ENCODE measurements at regions not wholly inside any gene's neighbourhood (a gene's known extent, or its start where the extent isn't known, plus 50 kb on each side); places are given as distances from the start of the nearest gene placed in this dataset.

DNA sequence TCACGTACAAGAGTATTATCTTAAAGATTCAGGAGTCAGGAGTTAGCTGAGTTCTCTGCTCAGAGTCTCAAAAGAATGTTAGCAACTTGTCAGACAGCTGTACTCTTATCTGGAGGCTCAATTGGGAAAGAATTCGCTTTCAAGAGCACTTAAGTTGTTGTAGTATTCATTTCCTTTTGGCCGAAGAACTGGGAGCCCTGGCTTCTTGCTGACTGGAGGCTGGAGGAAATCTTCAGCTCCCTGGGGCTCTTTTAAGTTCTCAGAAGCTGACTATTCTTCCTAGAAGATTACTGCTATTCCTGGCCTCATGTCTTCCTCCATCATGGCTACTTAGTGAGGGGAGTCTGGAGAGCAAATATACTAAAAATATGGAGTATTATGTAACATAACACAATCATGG, 587.2 kb downstream of the EPHA5 start:
- DNase-seq (ENCODE audit: extremely low read depth, low read depth): no peak
- no peak overlapping the region for H3K4me3 ChIP-seq (replicated peaks; ENCODE audit: low read depth, low read length)
- TF ChIP-seq, protein P1, sequence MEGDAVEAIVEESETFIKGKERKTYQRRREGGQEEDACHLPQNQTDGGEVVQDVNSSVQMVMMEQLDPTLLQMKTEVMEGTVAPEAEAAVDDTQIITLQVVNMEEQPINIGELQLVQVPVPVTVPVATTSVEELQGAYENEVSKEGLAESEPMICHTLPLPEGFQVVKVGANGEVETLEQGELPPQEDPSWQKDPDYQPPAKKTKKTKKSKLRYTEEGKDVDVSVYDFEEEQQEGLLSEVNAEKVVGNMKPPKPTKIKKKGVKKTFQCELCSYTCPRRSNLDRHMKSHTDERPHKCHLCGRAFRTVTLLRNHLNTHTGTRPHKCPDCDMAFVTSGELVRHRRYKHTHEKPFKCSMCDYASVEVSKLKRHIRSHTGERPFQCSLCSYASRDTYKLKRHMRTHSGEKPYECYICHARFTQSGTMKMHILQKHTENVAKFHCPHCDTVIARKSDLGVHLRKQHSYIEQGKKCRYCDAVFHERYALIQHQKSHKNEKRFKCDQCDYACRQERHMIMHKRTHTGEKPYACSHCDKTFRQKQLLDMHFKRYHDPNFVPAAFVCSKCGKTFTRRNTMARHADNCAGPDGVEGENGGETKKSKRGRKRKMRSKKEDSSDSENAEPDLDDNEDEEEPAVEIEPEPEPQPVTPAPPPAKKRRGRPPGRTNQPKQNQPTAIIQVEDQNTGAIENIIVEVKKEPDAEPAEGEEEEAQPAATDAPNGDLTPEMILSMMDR (IDR thresholded peaks at IDR 0.05; ENCODE audit: low read depth, low read length, missing control alignments): no peak

DNA sequence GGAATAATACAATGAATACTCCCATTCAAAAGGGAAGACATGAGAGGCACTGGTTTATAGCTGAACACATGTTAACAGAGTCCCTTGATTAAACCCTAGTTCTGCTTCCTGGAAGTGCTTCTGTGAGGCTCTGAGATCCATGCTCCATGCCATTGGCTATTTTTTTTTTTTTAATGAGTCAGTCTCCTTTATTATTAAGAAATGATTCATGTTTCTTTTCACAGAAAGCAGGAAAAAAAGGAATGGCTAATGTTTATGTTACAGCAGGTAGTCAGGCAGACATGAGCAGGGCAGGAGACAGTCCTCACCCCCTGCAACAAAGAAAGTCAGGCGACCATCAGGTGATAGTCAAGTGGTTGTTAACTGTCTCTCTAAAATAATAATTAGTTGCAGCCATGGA, 598.7 kb downstream of the EPHA5 start:
- no peak overlapping the region for H3K4me3 ChIP-seq (replicated peaks; ENCODE audit: low read depth, low read length)
- TF ChIP-seq, protein P1 (IDR thresholded peaks at IDR 0.05; ENCODE audit: low read depth, low read length, missing control alignments): no peak
- no peak for DNase-seq (ENCODE audit: extremely low read depth, low read depth)

DNA sequence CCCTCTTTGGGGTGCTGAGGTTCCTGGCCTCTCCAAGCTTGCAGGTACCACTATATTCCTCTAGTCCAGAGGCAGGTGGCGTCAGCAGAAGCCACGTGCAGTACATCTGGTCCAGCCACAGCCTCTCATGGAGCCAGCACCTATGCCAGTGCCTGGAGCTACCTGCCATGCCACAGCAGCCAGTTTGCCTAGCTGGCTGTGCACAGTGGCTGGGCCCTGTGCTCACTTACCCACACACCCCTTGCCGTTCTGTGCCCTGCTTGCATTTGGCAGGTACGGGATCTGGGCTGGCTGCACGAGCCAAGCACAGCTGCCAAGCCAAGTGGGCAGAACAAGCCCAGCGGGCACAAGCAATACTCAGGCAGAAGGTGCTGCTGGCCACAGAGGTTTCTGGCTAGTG, 601.1 kb downstream of the EPHA5 start:
- no peak for DNase-seq (ENCODE audit: extremely low read depth, low read depth)
- H3K4me3 ChIP-seq (replicated peaks; ENCODE audit: low read depth, low read length): no peak overlapping the region
- TF ChIP-seq, protein P1 (IDR thresholded peaks at IDR 0.05; ENCODE audit: low read depth, low read length, missing control alignments): no peak

DNA sequence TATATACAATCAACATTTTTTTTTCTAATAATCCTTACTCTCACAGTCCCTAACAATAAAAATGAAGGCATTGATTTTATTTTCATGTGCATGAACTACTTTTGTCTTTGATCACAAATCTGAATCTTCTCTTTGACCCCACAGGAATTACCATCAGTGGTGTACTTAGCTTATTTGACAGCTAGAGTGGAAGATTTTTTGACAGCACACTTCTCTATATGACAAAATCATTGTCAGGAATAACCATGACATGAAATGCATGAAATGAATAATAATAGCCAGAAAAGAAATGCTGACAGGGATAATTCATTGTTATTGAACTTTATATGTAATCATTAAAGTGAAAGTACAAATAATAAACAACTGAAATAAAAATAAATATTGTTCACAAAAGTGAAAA, 604.2 kb downstream of the EPHA5 start:
- no peak for DNase-seq (ENCODE audit: extremely low read depth, low read depth)
- TF ChIP-seq, protein P1 (IDR thresholded peaks at IDR 0.05; ENCODE audit: low read depth, low read length, missing control alignments): no peak
- no peak overlapping the region for H3K4me3 ChIP-seq (replicated peaks; ENCODE audit: low read depth, low read length)

DNA sequence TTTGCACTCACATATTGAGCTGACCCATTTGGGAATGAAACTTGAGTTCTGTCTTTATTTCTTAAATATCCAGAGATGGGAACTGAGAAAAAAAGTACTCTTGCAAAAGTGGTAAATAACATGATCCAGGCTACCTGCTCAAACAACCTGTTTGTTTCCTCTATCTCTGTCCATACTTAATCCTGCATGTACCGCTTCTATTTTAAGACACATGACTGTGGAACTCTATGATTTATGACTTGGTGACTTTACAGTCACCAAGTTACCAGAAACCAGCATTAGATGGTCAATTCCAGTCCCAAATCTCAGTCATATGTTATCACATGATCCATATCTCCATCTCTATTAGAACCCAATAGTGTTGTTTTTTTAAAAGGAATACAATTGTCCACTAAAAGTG, 606.7 kb downstream of the EPHA5 start:
- no peak for DNase-seq (ENCODE audit: extremely low read depth, low read depth)
- TF ChIP-seq, protein P1 (IDR thresholded peaks at IDR 0.05; ENCODE audit: low read depth, low read length, missing control alignments): no peak
- no peak overlapping the region for H3K4me3 ChIP-seq (replicated peaks; ENCODE audit: low read depth, low read length)

DNA sequence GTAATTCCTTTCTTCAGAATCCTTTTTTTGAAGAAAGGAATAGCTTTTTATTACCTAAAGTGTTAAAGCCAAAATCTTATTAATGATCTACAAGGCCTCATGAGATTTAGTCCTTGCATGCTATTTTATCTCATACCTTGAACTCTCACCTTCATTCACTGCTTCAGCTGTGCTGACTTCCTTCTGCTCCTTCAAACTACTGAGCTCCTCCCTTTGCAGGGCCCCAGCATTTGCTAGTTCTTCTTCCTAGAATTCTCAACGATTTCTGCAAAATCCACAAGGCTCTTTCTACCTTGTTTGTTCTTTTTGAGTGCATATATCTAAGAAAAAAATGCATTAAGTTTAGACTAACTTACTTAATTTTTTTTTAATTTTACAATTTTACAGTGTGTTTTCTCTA, 619.5 kb downstream of the EPHA5 start:
- no peak for DNase-seq (ENCODE audit: extremely low read depth, low read depth)
- no peak overlapping the region for H3K4me3 ChIP-seq (replicated peaks; ENCODE audit: low read depth, low read length)
- TF ChIP-seq, protein P1 (IDR thresholded peaks at IDR 0.05; ENCODE audit: low read depth, low read length, missing control alignments): no peak
